NCI-H1417 (cell line): ENCODE measurements at regions not wholly inside any gene's neighbourhood (a gene's known extent, or its start where the extent isn't known, plus 50 kb on each side); places are given as distances from the start of the nearest gene placed in this dataset.
"Not testable (repeated sequence)": the region's sequence is repeated elsewhere in the genome, so short reads cannot be mapped to it uniquely, and the experiment has no call there.

Experiments used
- DNase-seq, 3 experiments: peaks; one replicate each; lab custom pipeline; 2025; lab: John Stamatoyannopoulos, UW

- DNase-seq: no peak
These were observed 83.6 kb upstream of the EPHB3 start for GRCh38 chr3:184477940-184478339.

- no peak for DNase-seq
These were observed 82.0 kb upstream of the EPHB3 start for GRCh38 chr3:184479426-184480126.

GRCh38 chr3:184480831-184481230 is 80.8 kb upstream of the EPHB3 start:
- DNase-seq: no peak

- peak in 1 of 3 experiments; percentile 60 for DNase-seq
These were observed 79.5 kb upstream of the EPHB3 start for GRCh38 chr3:184481984-184482671.

- DNase-seq: no peak
These were observed 76.3 kb upstream of the EPHB3 start for GRCh38 chr3:184485241-184485640.

- no peak for DNase-seq
These were observed 75.7 kb upstream of the EPHB3 start for GRCh38 chr3:184485906-184486305.

- no peak for DNase-seq
These were observed 75.0 kb upstream of the EPHB3 start for GRCh38 chr3:184486614-184487013.

GRCh38 chr3:184488577-184488976 is 73.0 kb upstream of the EPHB3 start:
- no peak for DNase-seq

GRCh38 chr3:184489268-184489841 is 72.2 kb upstream of the EPHB3 start:
- DNase-seq: no peak

- DNase-seq: peak in 2 of 3 experiments; percentile 48 to 75
These were observed 70.5 kb upstream of the EPHB3 start for GRCh38 chr3:184491011-184491576.

GRCh38 chr3:184491867-184492615 is 69.5 kb upstream of the EPHB3 start:
- no peak for DNase-seq

- peak in 2 of 3 experiments; percentile 45 to 77 for DNase-seq
These were observed 64.7 kb upstream of the EPHB3 start for GRCh38 chr3:184496933-184497332.

GRCh38 chr3:184497804-184498203 is 63.8 kb upstream of the EPHB3 start:
- no peak for DNase-seq

GRCh38 chr3:184498986-184499606 is 62.5 kb upstream of the EPHB3 start:
- DNase-seq: no peak

- DNase-seq: peak in 2 of 3 experiments; percentile 22 to 63
These were observed 61.2 kb upstream of the EPHB3 start for GRCh38 chr3:184500344-184500923.

- DNase-seq: no peak
These were observed 59.4 kb upstream of the EPHB3 start for GRCh38 chr3:184502123-184502667.

GRCh38 chr3:184502841-184503240 is 58.7 kb upstream of the EPHB3 start:
- not testable (repeated sequence) for DNase-seq

GRCh38 chr3:184503647-184504046 is 57.9 kb upstream of the EPHB3 start:
- no peak for DNase-seq

GRCh38 chr3:184505076-184505878 is 56.3 kb upstream of the EPHB3 start:
- DNase-seq: peak; percentile 31 to 81 (median 74)

GRCh38 chr3:184506561-184506991 is 55.0 kb upstream of the EPHB3 start:
- no peak for DNase-seq
